ENCODE measurements at regions not wholly inside any gene's neighbourhood (a gene's known extent, or its start where the extent isn't known, plus 50 kb on each side); places are given as distances from the start of the nearest gene placed in this dataset.
"Not testable (repeated sequence)": the region's sequence is repeated elsewhere in the genome, so short reads cannot be mapped to it uniquely, and the experiment has no call there.

GRCh38 chr20:53652859-53653517 is 59.3 kb upstream of the ZNF217 start:
- no peak for DNase-seq (ENCODE audit: extremely low spot score)
- Histone ChIP-seq H3K36me3 (no peaks in the 10 kb centered on the region), H3K27ac (replicated peaks in 1 of 4) (peak overlapping the region in 3 of 4 donors; percentile 20 to 31 (median 29)), H3K27me3 (no peaks in the 10 kb centered on the region), H3K4me3 (no peak overlapping the region), H3K4me1 (peaks cover 14 to 23% (median 21%) of the 10 kb centered on the region in 4 donors), H3K9me3 (no peaks in the 10 kb centered on the region)
- no peak for TF ChIP-seq POLR2AphosphoS5 (IDR thresholded peaks at IDR 0.05)
- TF ChIP-seq POLR2A (IDR thresholded peaks at IDR 0.05; ENCODE audit: low read depth), result no peak
- TF ChIP-seq EP300 (IDR thresholded peaks at IDR 0.05), result no peak
- TF ChIP-seq CTCF (IDR thresholded peaks at IDR 0.05), result no peak
- WGBS, result 48% methylated on average over 5 of the region's 5 CpGs
- intact Hi-C loops (cut with DNase I), result no loop called here

- Histone ChIP-seq H3K27me3 (no peaks in the 10 kb centered on the region), H3K9me3 (no peaks in the 10 kb centered on the region), H3K4me3 (no peak overlapping the region), H3K4me1 (peaks cover 11 to 23% (median 21%) of the 10 kb centered on the region in 4 donors), H3K27ac (replicated peaks in 1 of 4) (peak overlapping the region; percentile 20 to 31 (median 28)), H3K36me3 (no peaks in the 10 kb centered on the region)
- no peak for TF ChIP-seq CTCF (IDR thresholded peaks at IDR 0.05)
- no peak for TF ChIP-seq EP300 (IDR thresholded peaks at IDR 0.05)
- TF ChIP-seq POLR2A (IDR thresholded peaks at IDR 0.05; ENCODE audit: low read depth), result no peak
- no peak for TF ChIP-seq POLR2AphosphoS5 (IDR thresholded peaks at IDR 0.05)
- DNase-seq (ENCODE audit: extremely low spot score), result no peak
- intact Hi-C loops (cut with DNase I), result no loop called here
- WGBS, result 28% methylated on average over 7 of the region's 7 CpGs
These were observed 58.6 kb upstream of the ZNF217 start for GRCh38 chr20:53652090-53652858.

- DNase-seq (ENCODE audit: extremely low spot score); intact Hi-C loops (cut with DNase I); H3K4me3 ChIP-seq; H3K9me3 ChIP-seq; H3K27ac ChIP-seq (replicated peaks in 1 of 4); H3K27me3 ChIP-seq; H3K36me3 ChIP-seq: not testable (repeated sequence)
- WGBS, result 94% methylated on average over 10 of the region's 10 CpGs
- H3K4me1 ChIP-seq, result peaks cover 11 to 16% (median 15%) of the 10 kb centered on the region in 4 donors
These were observed 55.9 kb upstream of the ZNF217 start for GRCh38 chr20:53649493-53649892.

- H3K36me3 ChIP-seq, result no peaks in the 10 kb centered on the region
- no peak overlapping the region for H3K27ac ChIP-seq (replicated peaks in 1 of 4)
- no peak for TF ChIP-seq EP300 (IDR thresholded peaks at IDR 0.05)
- no peak for TF ChIP-seq CTCF (IDR thresholded peaks at IDR 0.05)
- TF ChIP-seq POLR2A (IDR thresholded peaks at IDR 0.05; ENCODE audit: low read depth), result no peak
- H3K9me3 ChIP-seq, result no peaks in the 10 kb centered on the region
- no peak for DNase-seq (ENCODE audit: extremely low spot score)
- 92% methylated on average over 7 of the region's 7 CpGs for WGBS
- intact Hi-C loops (cut with DNase I), result no loop called here
- no peaks in the 10 kb centered on the region for H3K27me3 ChIP-seq
- no peak overlapping the region for H3K4me3 ChIP-seq
- H3K4me1 ChIP-seq, result peaks cover 13 to 20% (median 19%) of the 10 kb centered on the region in 4 donors
These were observed 53.7 kb upstream of the ZNF217 start for GRCh38 chr20:53647286-53647821.

GRCh38 chr20:53646550-53646949 is 52.9 kb upstream of the ZNF217 start:
- WGBS, result 92% methylated on average over 3 of the region's 3 CpGs
- Histone ChIP-seq H3K27ac (replicated peaks in 1 of 4) (no peak overlapping the region), H3K4me1 (peaks cover 13 to 18% (median 15%) of the 10 kb centered on the region in 4 donors), H3K4me3 (no peak overlapping the region), H3K36me3 (no peaks in the 10 kb centered on the region), H3K9me3 (no peaks in the 10 kb centered on the region), H3K27me3 (no peaks in the 10 kb centered on the region)
- intact Hi-C loops (cut with DNase I), result no loop called here
- DNase-seq (ENCODE audit: extremely low spot score), result no peak
- no peak for TF ChIP-seq POLR2AphosphoS5 (IDR thresholded peaks at IDR 0.05)
- no peak for TF ChIP-seq EP300 (IDR thresholded peaks at IDR 0.05)
- no peak for TF ChIP-seq POLR2A (IDR thresholded peaks at IDR 0.05; ENCODE audit: low read depth)
- TF ChIP-seq CTCF (IDR thresholded peaks at IDR 0.05), result no peak
